Spleen (tissue), 11 donors: ENCODE measurements at regions not wholly inside any gene's neighbourhood (a gene's known extent, or its start where the extent isn't known, plus 50 kb on each side); places are given as distances from the start of the nearest gene placed in this dataset.

Source experiments
- DNase-seq: peaks from one replicate; pipeline ENCODE4 v3.0.0-alpha.2; 2020
- H3K27ac ChIP-seq, 8 donors: fragments of 200-600 bp; sonication (generic) in 7 of 8; 1 replicate in 4 of 8; 2 replicates in 4 of 8; pipeline versions ENCODE4 v1.5.0 to v1.8.0; 2016 to 2021; ENCODE audit warnings: inconsistent platforms in 4 of 8, mild to moderate bottlenecking in 4 of 8, moderate library complexity in 1 of 8
- H3K27me3 ChIP-seq, 7 donors: fragments of 200-600 bp; sonication (generic) in 6 of 7; replicated peaks in 1 of 7; 1 replicate in 4 of 7; 2 replicates in 3 of 7; pipeline versions ENCODE4 v1.5.0 to v1.8.0; 2016 to 2021; ENCODE audit warnings: inconsistent platforms in 3 of 7, mild to moderate bottlenecking in 1 of 7
- H3K36me3 ChIP-seq, 6 donors: fragments of 200-600 bp; sonication (generic) in 5 of 6; 1 replicate in 4 of 6; 2 replicates in 2 of 6; pipeline versions ENCODE4 v1.5.0 to v1.8.0; 2016 to 2021; ENCODE audit warnings: inconsistent platforms in 2 of 6
- H3K4me1 ChIP-seq, 6 donors: fragments of 200-600 bp; sonication (generic) in 5 of 6; 1 replicate in 3 of 6; 2 replicates in 3 of 6; pipeline versions ENCODE4 v1.5.0 to v1.8.0; 2016 to 2021; ENCODE audit warnings: inconsistent platforms in 3 of 6
- H3K4me3 ChIP-seq, 8 donors: fragments of 200-600 bp; sonication (generic) in 7 of 8; 1 replicate in 4 of 8; 2 replicates in 4 of 8; pipeline versions ENCODE4 v1.5.0 to v1.8.0; 2016 to 2021; ENCODE audit warnings: inconsistent platforms in 4 of 8, mild to moderate bottlenecking in 4 of 8, moderate library complexity in 2 of 8
- H3K9me3 ChIP-seq, 8 donors: fragments of 200-600 bp; sonication (generic) in 7 of 8; 1 replicate in 4 of 8; 2 replicates in 4 of 8; pipeline versions ENCODE4 v1.5.0 to v1.8.0; 2016 to 2021; ENCODE audit warnings: inconsistent platforms in 4 of 8
- POLR2A ChIP-seq, 3 donors: fragments of 450-650 bp; IDR thresholded peaks; one replicate each; pipeline ENCODE4 v1.5.1; 2017; ENCODE audit warnings: antibody characterized with exemption in 3 of 3, mild to moderate bottlenecking in 1 of 3
- POLR2AphosphoS5 ChIP-seq, 3 donors: sonication (generic); formaldehyde crosslinking; IDR thresholded peaks; one replicate each; pipeline ENCODE4 v1.5.1; 2017; ENCODE audit warnings: antibody characterized with exemption in 3 of 3
- WGBS, 5 donors: extraction: QIAGEN DNeasy Blood & Tissue Kit in 3 of 5; methylation state at CpG; one replicate each; pipeline versions ENCODE4 v1.1.5 to v1.1.7; 2013 to 2018; 5-methylcytosine and 5-hydroxymethylcytosine counted together
- intact Hi-C: fragments of 100-400 bp; cut with DNase I; formaldehyde crosslinking; loops from one replicate; pipeline ENCODE4 v1.15.0; 2023; ENCODE audit warnings: low total_unique reads
- TF ChIP-seq, protein P1 (sequence below), 11 experiments: fragments of 200-600 bp in 7 of 11; fragments of 450-650 bp in 4 of 11; sonication (generic) in 4 of 11; IDR thresholded peaks in 8 of 11; conservative IDR thresholded peaks in 3 of 11; 1 replicate in 7 of 11; 2 replicates in 4 of 11; pipeline versions ENCODE4 v1.4.0 to v1.8.0; 2016 to 2021; ENCODE audit warnings: antibody characterized with exemption in 11 of 11, inconsistent platforms in 4 of 11, mild to moderate bottlenecking in 1 of 11
- donor health status: healthy with polysubstance abuse.
- donor health status: DM: no; HTN: no; CAD: no; lungs with moderate emphysema.
- donor health status: DM: no; HTN: no; CAD: no.
- donor health status: Bipolar disorder and iron deficiency.
- donor health status: healthy.
- donor health status: DM: no; HTN: no; CAD: no.
- donor health status: DM: yes; HTN: yes; CAD: no.

DNA sequence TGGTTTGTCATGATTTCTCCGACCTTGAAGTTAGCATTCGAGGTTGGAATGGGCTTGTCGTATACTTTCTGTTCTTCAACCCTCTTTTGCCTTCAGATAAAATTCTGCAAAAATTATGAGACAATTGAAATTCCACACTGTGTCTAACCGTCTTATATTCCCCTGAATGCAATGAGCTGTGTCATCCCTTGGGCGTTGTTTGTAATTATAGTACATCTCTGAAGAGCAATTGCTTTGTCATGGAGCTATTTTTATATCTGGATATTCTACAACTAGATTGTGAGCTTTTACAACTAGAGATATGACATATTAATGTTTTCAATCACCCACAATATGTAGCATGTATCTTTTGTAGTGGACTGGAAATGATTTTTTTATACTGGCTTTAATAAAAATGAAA is 631.8 kb upstream of the SLC10A2 start:
- intact Hi-C loops = no loop called here
- H3K9me3 ChIP-seq = no peaks in the 10 kb centered on the region
- TF ChIP-seq POLR2A (IDR thresholded peaks at IDR 0.05) = no peak
- TF ChIP-seq, protein P1, sequence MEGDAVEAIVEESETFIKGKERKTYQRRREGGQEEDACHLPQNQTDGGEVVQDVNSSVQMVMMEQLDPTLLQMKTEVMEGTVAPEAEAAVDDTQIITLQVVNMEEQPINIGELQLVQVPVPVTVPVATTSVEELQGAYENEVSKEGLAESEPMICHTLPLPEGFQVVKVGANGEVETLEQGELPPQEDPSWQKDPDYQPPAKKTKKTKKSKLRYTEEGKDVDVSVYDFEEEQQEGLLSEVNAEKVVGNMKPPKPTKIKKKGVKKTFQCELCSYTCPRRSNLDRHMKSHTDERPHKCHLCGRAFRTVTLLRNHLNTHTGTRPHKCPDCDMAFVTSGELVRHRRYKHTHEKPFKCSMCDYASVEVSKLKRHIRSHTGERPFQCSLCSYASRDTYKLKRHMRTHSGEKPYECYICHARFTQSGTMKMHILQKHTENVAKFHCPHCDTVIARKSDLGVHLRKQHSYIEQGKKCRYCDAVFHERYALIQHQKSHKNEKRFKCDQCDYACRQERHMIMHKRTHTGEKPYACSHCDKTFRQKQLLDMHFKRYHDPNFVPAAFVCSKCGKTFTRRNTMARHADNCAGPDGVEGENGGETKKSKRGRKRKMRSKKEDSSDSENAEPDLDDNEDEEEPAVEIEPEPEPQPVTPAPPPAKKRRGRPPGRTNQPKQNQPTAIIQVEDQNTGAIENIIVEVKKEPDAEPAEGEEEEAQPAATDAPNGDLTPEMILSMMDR (IDR thresholded peaks at IDR 0.05 in 8 of 11, conservative IDR thresholded peaks at IDR 0.05 in 3 of 11) = no peak
- no peak for TF ChIP-seq POLR2AphosphoS5 (IDR thresholded peaks at IDR 0.05)
- 83 to 91% (median 84%) methylated on average over 5 of the region's 5 CpGs for WGBS, 5 donors
- no peaks in the 10 kb centered on the region for H3K36me3 ChIP-seq
- H3K27ac ChIP-seq = no peak overlapping the region
- H3K27me3 ChIP-seq = no peaks in the 10 kb centered on the region
- no peaks in the 10 kb centered on the region for H3K4me1 ChIP-seq
- no peak for DNase-seq
- no peak overlapping the region for H3K4me3 ChIP-seq

DNA sequence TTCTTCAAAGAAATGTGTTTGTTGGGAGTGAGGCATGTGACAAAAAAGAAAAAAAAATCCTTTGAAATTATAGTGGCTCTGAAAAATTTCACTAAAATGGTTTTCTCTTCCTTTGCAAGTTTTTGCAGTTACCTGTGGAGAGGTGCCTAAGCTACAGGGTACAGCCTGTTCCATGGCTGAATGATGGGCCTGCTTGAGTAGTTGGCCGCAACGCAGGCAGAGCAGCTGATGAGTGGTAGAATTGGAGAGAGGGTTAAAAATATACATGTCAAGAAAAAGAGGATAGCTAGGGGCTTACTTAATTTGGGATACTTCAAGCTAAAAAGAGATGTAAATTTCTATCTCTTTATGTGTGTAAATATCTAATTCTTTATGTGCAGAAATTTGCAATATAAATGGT is 629.1 kb upstream of the SLC10A2 start:
- H3K9me3 ChIP-seq = no peaks in the 10 kb centered on the region
- intact Hi-C loops = no loop called here
- 86 to 95% (median 93%) methylated on average over 2 of the region's 2 CpGs for WGBS, 5 donors
- H3K27ac ChIP-seq = no peak overlapping the region
- no peak for DNase-seq
- H3K4me3 ChIP-seq = no peak overlapping the region
- H3K27me3 ChIP-seq = no peaks in the 10 kb centered on the region
- TF ChIP-seq, protein P1 (IDR thresholded peaks at IDR 0.05 in 8 of 11, conservative IDR thresholded peaks at IDR 0.05 in 3 of 11) = no peak
- TF ChIP-seq POLR2AphosphoS5 (IDR thresholded peaks at IDR 0.05) = no peak
- TF ChIP-seq POLR2A (IDR thresholded peaks at IDR 0.05) = no peak
- H3K36me3 ChIP-seq = no peaks in the 10 kb centered on the region
- no peaks in the 10 kb centered on the region for H3K4me1 ChIP-seq

DNA sequence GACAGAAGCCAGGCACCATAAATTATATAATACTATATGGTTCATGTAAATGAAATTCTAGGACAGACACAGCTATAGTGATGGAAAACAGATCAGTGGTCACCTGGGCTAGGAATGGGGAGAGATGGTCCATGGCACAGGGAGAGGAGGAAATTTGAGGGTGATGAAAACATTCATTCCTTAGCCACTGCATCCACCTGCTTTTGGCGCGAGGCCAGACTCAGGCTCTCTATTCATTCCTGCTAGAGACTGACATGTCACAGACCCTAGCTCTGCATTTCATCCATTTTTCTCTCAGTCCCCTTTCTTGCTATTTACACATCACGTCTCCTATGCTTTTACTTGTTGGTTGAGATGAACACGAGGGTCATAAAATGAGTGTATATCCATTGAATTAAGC is 628.3 kb upstream of the SLC10A2 start:
- no peaks in the 10 kb centered on the region for H3K27me3 ChIP-seq
- 79 to 92% (median 87%) methylated on average over 4 of the region's 4 CpGs for WGBS, 5 donors

DNA sequence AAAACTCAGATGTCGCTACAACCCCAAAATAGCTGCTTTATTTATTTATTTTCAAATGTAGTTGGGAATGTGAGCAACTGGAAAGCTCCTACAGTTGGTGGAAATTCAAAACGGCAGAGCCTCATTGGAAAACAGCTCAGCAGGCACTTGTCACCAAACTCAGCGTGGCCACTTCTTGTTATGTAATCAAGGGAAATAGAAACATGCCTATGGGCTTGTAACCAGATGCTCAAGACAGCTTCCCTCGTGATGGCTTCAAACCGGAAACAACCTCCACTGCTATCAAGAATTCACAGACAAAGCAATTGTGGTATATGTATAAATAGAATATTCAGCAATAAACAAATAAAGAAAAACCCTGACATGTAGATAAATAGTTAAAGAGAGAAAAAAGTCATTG is 627.8 kb upstream of the SLC10A2 start:
- Histone ChIP-seq H3K4me1 (no peaks in the 10 kb centered on the region), H3K4me3 (no peak overlapping the region), H3K27ac (no peak overlapping the region), H3K9me3 (no peaks in the 10 kb centered on the region), H3K36me3 (no peaks in the 10 kb centered on the region), H3K27me3 (no peaks in the 10 kb centered on the region)
- WGBS, 5 donors = 33 to 41% (median 40%) methylated on average over 5 of the region's 5 CpGs
- TF ChIP-seq, protein P1 (IDR thresholded peaks at IDR 0.05 in 8 of 11, conservative IDR thresholded peaks at IDR 0.05 in 3 of 11) = no peak
- TF ChIP-seq POLR2A (IDR thresholded peaks at IDR 0.05) = no peak
- no peak for TF ChIP-seq POLR2AphosphoS5 (IDR thresholded peaks at IDR 0.05)
- no peak for DNase-seq
- intact Hi-C loops = no loop called here

More for the DNA sequence above, 628.3 kb upstream of the SLC10A2 start:
- intact Hi-C loops = no loop called here
- Histone ChIP-seq H3K9me3 (no peaks in the 10 kb centered on the region), H3K27ac (no peak overlapping the region), H3K4me3 (no peak overlapping the region), H3K36me3 (no peaks in the 10 kb centered on the region), H3K4me1 (no peaks in the 10 kb centered on the region)
- no peak for DNase-seq
- TF ChIP-seq POLR2A (IDR thresholded peaks at IDR 0.05) = no peak
- no peak for TF ChIP-seq POLR2AphosphoS5 (IDR thresholded peaks at IDR 0.05)
- TF ChIP-seq, protein P1 (IDR thresholded peaks at IDR 0.05 in 8 of 11, conservative IDR thresholded peaks at IDR 0.05 in 3 of 11) = no peak
